Duodenal mucosa (tissue), 2 donors: ENCODE measurements at regions not wholly inside any gene's neighbourhood (a gene's known extent, or its start where the extent isn't known, plus 50 kb on each side); places are given as distances from the start of the nearest gene placed in this dataset.

Source experiments
- H3K27ac ChIP-seq: one replicate; pipeline ENCODE4 v1.7.0; 2013; ENCODE audit warnings: low read depth, low read length
- H3K27me3 ChIP-seq, 2 donors: one replicate each; pipeline ENCODE4 v1.7.0; 2013; ENCODE audit warnings: low read length in 2 of 2, control low read depth in 1 of 2; ENCODE audit not compliant: insufficient read depth in 2 of 2, control insufficient read depth in 1 of 2
- H3K36me3 ChIP-seq, 2 donors: one replicate each; pipeline ENCODE4 v1.7.0; 2013; ENCODE audit warnings: low read length in 2 of 2, control low read depth in 1 of 2; ENCODE audit not compliant: insufficient read depth in 2 of 2, control insufficient read depth in 1 of 2
- H3K4me1 ChIP-seq, 2 donors: one replicate each; pipeline ENCODE4 v1.7.0; 2013; ENCODE audit warnings: low read length in 2 of 2, control low read depth in 1 of 2; ENCODE audit not compliant: insufficient read depth in 2 of 2, control insufficient read depth in 1 of 2
- H3K4me3 ChIP-seq, 2 donors: one replicate each; pipeline ENCODE4 v1.7.0; 2013; ENCODE audit warnings: low read length in 2 of 2, low read depth in 1 of 2
- H3K9ac ChIP-seq, 2 donors: one replicate each; pipeline ENCODE4 v1.7.0; 2013; ENCODE audit warnings: low read length in 2 of 2, low read depth in 1 of 2
- H3K9me3 ChIP-seq, 2 donors: one replicate each; pipeline ENCODE4 v1.7.0; 2013; ENCODE audit warnings: low read length in 2 of 2, control low read depth in 1 of 2; ENCODE audit not compliant: control insufficient read depth in 1 of 2

DNA sequence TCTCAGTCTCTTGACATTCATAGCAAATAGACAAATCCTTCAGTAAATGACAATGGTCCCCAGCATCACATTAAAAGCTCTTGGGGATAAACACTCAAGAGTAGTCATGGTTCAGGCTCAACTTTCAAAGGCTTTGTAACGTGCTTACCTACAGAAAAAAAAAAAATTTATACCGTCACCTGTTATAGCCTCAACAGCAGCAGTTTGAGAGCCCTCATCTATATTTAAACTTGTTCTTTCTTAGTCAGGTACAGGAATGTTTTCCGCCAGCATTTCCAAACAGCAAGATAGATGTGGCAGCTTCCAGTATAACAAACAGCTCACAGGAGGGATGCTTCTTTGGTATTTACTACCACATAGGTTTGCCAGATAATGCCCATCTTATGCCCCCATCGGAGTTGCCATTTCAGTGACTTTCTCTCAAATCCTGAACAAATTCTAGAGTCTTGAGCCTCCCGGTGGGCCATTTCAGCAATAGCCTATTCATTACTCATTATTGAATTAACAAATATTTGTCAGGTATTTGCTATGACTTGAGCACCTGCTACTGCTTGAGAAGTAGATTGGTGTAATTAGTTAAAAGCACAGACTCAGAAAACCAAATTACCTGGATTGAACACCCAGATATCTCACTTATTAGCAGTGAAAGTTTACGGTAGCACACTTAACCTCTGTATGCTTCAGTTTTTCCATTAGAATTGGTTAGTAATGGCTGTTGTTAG, 470.0 kb downstream of the EBF1 start:
- Histone ChIP-seq H3K27ac (no peak overlapping the region), H3K27me3 (no peaks in the 10 kb centered on the region), H3K4me3 (no peak overlapping the region), H3K4me1 (no peaks in the 10 kb centered on the region), H3K9me3 (no peaks in the 10 kb centered on the region), H3K9ac (no peak overlapping the region), H3K36me3 (no peaks in the 10 kb centered on the region)

DNA sequence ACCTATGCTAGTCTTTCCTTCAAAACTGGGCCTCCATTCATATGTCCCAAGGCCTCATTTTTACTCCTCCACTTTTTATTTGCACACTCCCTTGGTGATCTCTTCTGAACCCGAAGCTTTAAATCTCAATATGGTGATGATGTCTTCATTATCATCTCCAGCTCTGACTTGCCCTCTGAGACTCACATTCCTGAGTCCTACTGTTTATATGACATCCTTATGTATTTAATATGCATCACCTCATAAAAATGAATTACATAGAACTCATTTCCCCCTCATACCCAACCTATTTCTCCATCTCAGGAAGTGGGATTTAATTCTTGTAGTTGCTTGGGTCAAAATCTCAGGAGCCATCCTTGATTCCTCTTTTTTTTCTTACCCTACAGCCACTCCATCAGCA, 473.0 kb downstream of the EBF1 start:
- Histone ChIP-seq H3K27me3 (no peaks in the 10 kb centered on the region), H3K4me1 (no peaks in the 10 kb centered on the region), H3K9ac (no peak overlapping the region), H3K27ac (no peak overlapping the region), H3K36me3 (no peaks in the 10 kb centered on the region), H3K9me3 (no peaks in the 10 kb centered on the region), H3K4me3 (no peak overlapping the region)

- Histone ChIP-seq H3K27ac (no peak overlapping the region), H3K9ac (no peak overlapping the region), H3K4me3 (no peak overlapping the region), H3K9me3 (no peaks in the 10 kb centered on the region), H3K36me3 (no peaks in the 10 kb centered on the region), H3K27me3 (no peaks in the 10 kb centered on the region), H3K4me1 (no peaks in the 10 kb centered on the region)
These were observed 475.7 kb downstream of the EBF1 start for GRCh38 chr5:158623971-158624370.

GRCh38 chr5:158621391-158621790, 478.3 kb downstream of the EBF1 start:
- no peak overlapping the region for H3K9ac ChIP-seq

DNA sequence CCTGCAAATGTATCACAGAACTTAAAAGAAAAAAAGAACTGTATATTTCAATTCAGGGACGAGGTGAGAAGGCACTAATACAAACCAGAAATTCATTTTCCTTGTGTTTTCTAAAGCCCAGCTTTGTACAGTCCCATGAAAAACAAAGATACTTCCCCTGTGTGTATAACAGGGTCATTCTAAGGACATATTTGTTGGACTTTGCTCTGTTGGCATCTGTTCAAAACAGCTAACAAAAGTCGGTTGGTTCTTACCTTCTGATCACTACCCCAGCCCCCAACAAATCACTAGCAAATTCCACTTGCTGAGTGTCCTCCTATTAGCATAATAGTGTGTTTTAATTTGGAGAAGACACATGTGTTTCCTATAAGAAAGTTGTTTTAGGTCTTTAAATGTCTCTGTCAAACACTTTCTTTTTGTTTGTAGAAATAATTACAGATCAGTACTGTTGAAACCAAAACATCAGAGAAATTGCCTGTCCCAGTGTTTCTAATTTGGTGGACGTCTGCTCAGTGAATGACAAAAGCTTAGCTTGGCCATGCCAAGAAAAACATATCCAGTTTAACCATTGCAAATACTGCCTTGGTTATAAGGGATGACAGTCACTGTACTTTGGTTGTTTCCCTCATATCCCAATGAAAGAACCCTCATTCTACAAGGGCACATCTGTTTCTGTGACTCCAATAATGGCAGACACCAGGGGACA, 480.5 kb downstream of the EBF1 start:
- no peak overlapping the region for H3K27ac ChIP-seq
- no peaks in the 10 kb centered on the region for H3K36me3 ChIP-seq
- H3K27me3 ChIP-seq = no peaks in the 10 kb centered on the region
- no peak overlapping the region for H3K9ac ChIP-seq
- no peaks in the 10 kb centered on the region for H3K9me3 ChIP-seq
- no peaks in the 10 kb centered on the region for H3K4me1 ChIP-seq
- no peak overlapping the region for H3K4me3 ChIP-seq

More at GRCh38 chr5:158621391-158621790, 478.3 kb downstream of the EBF1 start:
- no peaks in the 10 kb centered on the region for H3K36me3 ChIP-seq
- no peak overlapping the region for H3K27ac ChIP-seq
- no peak overlapping the region for H3K4me3 ChIP-seq
- no peaks in the 10 kb centered on the region for H3K4me1 ChIP-seq
- no peaks in the 10 kb centered on the region for H3K27me3 ChIP-seq
- H3K9me3 ChIP-seq = no peaks in the 10 kb centered on the region

DNA sequence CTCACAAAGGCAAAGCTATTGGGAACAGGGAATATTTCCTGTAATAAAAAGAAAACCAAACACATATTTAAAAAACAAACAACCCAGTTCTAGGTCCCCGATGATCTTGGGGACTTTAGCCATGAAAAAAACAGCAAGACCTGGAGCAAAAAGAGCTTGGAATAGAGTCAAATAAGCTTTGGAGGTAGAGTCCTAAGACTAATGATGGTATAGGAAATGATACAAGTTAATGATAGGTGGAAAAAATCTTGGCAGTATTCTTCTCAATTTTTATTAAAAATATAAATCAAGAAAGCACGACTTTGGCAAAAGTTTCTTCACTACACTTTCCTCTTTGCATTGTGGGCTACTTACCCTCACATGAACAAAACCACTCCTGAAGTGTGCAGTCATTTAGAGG, 481.5 kb downstream of the EBF1 start:
- Histone ChIP-seq H3K4me1 (no peaks in the 10 kb centered on the region), H3K9ac (no peak overlapping the region), H3K27ac (no peak overlapping the region)

GRCh38 chr5:158616707-158617106, 483.0 kb downstream of the EBF1 start:
- H3K9ac ChIP-seq = no peak overlapping the region
- H3K4me3 ChIP-seq = no peak overlapping the region
- no peaks in the 10 kb centered on the region for H3K27me3 ChIP-seq
- no peak overlapping the region for H3K27ac ChIP-seq
- no peaks in the 10 kb centered on the region for H3K9me3 ChIP-seq
- no peaks in the 10 kb centered on the region for H3K4me1 ChIP-seq
- no peaks in the 10 kb centered on the region for H3K36me3 ChIP-seq

More for the DNA sequence above, 481.5 kb downstream of the EBF1 start:
- H3K9me3 ChIP-seq = no peaks in the 10 kb centered on the region
- H3K36me3 ChIP-seq = no peaks in the 10 kb centered on the region
- no peaks in the 10 kb centered on the region for H3K27me3 ChIP-seq
- H3K4me3 ChIP-seq = no peak overlapping the region

DNA sequence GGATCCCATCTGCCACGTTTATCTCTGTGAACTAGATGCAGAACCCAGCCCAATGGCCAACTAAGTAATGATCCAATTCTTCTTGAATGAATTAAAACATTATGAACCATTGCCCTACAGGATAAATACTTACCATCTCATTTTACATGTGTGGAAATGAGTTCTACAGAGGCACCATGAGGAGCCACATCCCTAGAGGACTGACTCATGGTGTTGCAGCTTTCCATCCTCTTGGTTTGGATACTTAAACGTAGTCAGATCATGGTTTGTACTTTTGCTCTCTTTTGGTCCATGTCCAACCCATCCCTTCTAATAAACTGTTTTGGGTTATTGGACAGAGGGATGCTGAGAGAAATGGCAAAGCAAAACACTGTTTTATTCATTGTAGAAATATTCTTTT, 484.8 kb downstream of the EBF1 start:
- H3K9ac ChIP-seq = no peak overlapping the region
- no peaks in the 10 kb centered on the region for H3K4me1 ChIP-seq

GRCh38 chr5:158611581-158611980, 488.1 kb downstream of the EBF1 start:
- H3K9ac ChIP-seq = no peak overlapping the region
- no peak overlapping the region for H3K27ac ChIP-seq
- no peaks in the 10 kb centered on the region for H3K4me1 ChIP-seq
- H3K4me3 ChIP-seq = no peak overlapping the region
- no peaks in the 10 kb centered on the region for H3K9me3 ChIP-seq
- H3K36me3 ChIP-seq = no peaks in the 10 kb centered on the region
- H3K27me3 ChIP-seq = no peaks in the 10 kb centered on the region

More for the DNA sequence above, 484.8 kb downstream of the EBF1 start:
- no peaks in the 10 kb centered on the region for H3K9me3 ChIP-seq
- H3K27me3 ChIP-seq = no peaks in the 10 kb centered on the region
- no peaks in the 10 kb centered on the region for H3K36me3 ChIP-seq
- H3K4me3 ChIP-seq = no peak overlapping the region
- no peak overlapping the region for H3K27ac ChIP-seq

GRCh38 chr5:158610051-158610415, 489.7 kb downstream of the EBF1 start:
- Histone ChIP-seq H3K9ac (no peak overlapping the region), H3K4me1 (no peaks in the 10 kb centered on the region), H3K27ac (no peak overlapping the region), H3K36me3 (no peaks in the 10 kb centered on the region), H3K4me3 (no peak overlapping the region), H3K27me3 (no peaks in the 10 kb centered on the region), H3K9me3 (no peaks in the 10 kb centered on the region)
